EL (cell line): ENCODE measurements at regions not wholly inside any gene's neighbourhood (a gene's known extent, or its start where the extent isn't known, plus 50 kb on each side); places are given as distances from the start of the nearest gene placed in this dataset.
"Not testable (repeated sequence)": the region's sequence is repeated elsewhere in the genome, so short reads cannot be mapped to it uniquely, and the experiment has no call there.

Experiments
- DNase-seq: peaks from one replicate; pipeline ENCODE4 v3.0.0-alpha.2; 2016

DNA sequence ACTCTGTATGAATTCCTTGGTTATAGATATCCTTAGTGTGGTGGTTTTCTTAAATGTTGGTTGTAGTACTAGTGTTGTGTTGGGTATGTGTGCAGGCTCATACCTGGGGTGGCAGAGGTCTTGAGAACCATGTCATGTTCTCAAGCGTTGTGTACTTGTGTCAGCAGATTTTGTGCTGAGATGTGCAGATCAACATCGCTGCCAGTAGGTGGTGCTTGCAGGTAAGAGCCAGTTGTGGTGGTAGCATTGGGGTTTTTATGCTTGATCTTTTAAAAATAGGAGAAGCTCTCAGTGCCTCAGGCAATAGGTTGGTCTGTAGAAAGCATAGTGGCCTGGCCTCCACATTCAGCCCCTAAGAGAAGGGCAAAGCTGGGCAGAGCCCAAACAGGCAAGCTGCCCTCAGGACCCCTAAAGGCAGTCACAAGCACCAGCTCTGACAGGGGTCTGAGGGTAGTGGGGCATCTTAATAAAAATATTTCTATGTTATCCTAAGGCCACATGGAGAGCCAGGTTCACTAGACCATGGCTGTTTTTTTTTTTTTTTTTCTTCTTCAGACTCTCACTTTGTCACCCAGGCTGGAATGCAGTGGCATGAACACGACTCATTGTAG lies 164.0 kb downstream of the IL20RB start:
- peak; percentile 34 for DNase-seq

- DNase-seq = no peak
Measured at GRCh38 chr3:137131081-137131480, 173.3 kb downstream of the IL20RB start.

DNA sequence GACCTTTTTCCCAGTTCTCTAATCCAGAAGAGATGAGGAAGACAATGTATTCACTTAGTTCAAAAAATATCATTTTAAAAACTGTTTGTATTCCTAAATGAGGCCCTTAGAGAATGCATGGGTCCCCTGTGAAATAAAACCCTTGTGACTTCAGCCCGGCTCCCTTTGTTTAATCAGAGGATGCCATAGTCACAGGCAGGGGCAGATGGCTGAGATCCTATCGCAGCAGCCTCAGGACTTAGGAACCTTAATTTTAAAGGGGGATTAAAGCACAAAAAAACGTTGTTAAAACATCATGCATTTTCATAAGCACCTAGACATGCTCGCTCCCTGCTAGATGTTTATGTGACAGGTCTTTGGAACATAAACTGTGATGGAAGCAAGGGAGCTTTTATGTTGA lies 176.6 kb downstream of the IL20RB start:
- no peak for DNase-seq

DNA sequence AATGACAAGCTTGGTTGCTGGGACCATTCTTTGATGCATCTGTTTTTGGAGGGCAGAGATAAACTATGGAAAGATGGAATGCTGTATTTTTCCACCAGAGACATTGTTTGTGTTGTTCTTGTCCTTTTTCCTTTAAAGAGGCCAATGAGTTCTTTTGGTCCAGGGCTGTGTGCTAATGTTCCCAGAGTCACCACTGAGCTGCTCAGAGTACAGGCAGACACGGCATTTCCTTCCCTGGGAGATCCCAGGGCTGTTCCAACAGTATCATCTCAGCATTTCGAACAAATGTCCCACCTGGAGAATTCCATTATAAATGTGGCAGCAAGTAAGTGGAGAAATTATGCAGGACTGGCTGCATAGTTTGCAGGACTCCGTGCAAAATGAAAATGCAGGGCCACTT lies 190.6 kb downstream of the IL20RB start:
- DNase-seq = no peak

DNA sequence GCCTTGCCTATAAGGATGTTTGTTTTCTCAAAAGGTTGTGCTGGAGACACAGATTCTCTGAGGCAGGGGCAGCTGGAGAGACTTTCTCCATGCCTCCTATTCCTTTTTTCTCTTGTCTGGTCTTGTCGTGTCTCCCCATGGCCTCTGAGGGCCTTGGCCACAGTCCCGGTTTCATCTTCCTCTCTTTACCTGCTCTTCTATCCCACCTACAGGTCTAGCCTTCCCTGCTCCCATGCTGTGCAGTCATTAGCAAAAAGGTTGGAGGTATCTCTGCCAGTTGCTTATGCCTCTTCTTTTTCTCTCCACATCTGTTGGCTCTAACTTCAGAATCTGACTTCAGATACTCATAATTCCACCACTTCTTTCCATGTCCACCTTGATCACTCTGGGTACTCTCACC lies 191.1 kb downstream of the IL20RB start:
- no peak for DNase-seq

- DNase-seq = no peak
Measured at GRCh38 chr3:137150825-137151224, 193.0 kb downstream of the IL20RB start.

DNA sequence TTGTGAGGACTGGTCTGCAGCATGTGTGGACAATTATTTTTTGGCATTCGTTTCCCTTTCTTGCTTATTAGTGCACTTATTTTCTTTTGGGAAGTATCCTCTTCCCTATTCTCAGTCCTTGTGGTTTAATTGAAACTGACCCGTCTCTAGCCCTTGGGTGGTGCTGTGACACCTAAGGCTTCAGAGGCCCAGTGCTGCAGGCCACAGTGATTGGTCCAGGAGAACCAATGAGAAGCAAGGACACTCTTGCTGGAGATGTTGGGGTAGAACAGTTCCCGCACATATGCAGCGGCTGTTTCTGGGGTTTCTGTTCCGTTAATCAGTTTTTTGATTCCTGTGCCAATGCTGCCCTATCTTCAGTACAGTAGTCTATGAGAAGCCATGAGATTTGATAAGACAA lies 195.3 kb downstream of the IL20RB start:
- not testable (repeated sequence) for DNase-seq

- DNase-seq = no peak
Measured at GRCh38 chr3:137163241-137163871, 205.6 kb downstream of the IL20RB start.

- no peak for DNase-seq
Measured at GRCh38 chr3:137163958-137164357, 206.2 kb downstream of the IL20RB start.

DNA sequence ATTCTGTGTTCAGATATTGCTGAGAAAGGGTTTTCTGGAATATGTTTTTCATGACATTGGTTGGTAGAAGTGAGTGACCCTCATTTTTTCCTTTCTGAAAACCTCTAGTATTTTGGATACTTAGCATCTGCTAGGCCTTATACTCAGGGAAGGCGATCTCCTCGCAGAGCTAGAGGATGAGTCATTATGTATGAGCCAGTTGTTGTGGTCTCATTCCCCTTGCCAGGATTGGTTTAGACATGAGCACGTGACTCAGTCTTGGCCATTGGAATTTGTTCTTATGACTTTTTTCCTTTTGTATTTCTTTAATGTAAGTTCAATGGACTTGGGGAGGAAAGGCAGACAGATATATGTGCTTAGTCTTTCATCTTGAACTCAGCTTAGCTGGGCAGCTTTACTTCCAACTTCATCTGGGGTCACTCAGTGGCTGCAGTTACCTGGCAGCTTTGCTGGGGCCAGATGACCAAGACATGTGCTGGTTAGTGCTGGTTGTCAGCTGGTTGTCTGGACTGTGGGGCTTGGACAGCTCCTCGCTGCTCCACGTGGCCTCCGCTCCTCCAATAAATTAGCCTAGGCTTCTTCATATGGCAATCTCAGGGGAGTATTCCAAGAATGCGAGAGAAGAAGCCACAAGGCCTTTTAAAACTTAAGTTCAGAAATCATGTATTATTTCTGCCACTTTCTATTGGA lies 207.5 kb downstream of the IL20RB start:
- peak; percentile 67 for DNase-seq

DNA sequence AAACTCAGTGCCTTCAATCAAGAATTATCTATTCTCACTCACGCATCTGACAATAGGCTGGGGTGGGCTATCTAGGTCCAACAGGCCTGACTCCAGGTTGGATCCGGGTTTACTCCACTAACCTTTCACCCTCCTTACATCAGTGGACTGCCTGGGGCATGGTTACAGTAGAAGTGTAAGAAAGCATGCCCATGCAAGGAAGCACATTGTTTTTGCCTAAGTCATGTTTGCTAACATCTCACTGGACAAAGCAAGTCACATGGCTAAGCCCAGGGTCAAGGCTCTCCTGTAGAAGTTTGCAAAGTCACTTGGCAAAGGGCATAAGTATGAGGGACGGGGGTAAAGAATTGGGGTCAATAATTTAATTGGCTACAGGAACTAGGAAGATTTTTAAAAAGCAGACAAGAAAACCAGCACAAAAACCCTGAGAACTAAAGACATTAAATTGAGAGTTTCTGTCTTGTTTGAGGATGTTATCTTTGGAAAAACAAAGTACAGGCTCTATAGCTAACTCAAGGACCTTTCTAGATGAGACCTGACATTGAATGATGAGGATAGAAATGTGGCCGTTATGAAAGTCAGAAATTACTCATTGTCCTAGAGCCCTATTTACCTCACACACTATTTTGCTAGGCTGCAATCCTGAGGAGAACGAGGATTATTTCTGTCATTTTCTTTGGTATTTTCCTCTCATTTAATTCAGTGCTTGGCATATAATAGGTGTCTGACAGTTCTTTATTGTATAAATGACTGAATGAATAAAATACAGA lies 214.2 kb downstream of the IL20RB start:
- peak; percentile 4 for DNase-seq

- DNase-seq = no peak
Measured at GRCh38 chr3:137172728-137173127, 214.9 kb downstream of the IL20RB start.

- DNase-seq = no peak
Measured at GRCh38 chr3:137174514-137174913, 216.7 kb downstream of the IL20RB start.

DNA sequence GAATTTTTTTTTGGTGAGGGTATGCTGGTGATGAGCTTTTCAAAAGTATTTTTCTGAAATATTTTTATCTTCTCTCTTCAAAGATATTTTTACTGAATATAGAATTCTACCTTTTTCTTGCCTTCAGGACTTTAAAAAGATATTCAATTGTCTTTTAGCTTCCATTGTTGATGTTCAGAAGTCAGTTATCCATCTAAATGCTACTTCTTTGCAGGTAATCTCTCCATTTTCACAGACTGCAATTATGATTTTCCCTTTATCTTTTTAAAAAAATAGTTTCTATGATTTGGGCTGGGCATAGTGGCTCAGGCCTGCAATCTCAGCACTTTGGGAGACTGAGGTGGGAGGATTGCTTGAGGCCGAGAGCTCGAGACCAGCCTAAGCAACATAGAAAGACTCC lies 222.4 kb downstream of the IL20RB start:
- no peak for DNase-seq

DNA sequence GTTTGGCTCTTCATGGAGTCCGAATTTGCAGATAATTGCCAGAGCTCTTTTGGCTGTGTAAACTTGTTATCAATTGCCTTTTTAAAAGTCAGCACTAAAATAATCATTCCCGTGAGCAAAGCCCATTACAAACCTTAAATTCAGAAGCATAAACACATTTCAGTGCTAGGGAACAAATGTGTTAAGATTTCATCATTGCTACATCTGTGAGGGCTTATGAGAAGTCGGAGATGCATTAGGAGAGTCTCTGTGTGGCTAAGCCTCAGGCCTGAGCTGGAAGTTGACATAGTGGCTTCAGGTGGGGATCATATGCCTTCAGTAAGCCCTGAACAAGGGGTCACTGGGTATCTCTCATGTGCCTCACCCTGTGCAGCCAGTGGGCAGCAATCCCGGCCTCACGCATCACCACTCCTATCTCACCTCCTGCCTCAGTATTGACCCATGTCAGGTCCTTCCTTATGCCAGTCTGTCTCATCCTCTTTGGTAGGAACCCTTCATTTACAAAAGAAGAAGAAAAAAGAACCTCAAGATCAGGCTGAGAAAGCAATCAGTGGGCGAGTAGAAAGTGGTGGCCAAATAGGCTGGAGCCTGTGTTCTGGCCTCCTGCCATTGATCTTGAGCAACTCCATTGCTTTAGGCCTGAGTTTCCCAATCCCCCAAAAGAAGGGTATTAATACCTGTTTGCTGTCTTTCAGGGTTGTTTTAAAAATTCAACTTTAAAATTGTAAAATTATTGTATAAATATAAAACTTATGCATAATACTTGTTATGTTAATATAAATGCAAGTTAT lies 233.5 kb downstream of the IL20RB start:
- no peak for DNase-seq

GRCh38 chr3:137191951-137192350 lies 234.2 kb downstream of the IL20RB start:
- no peak for DNase-seq

DNA sequence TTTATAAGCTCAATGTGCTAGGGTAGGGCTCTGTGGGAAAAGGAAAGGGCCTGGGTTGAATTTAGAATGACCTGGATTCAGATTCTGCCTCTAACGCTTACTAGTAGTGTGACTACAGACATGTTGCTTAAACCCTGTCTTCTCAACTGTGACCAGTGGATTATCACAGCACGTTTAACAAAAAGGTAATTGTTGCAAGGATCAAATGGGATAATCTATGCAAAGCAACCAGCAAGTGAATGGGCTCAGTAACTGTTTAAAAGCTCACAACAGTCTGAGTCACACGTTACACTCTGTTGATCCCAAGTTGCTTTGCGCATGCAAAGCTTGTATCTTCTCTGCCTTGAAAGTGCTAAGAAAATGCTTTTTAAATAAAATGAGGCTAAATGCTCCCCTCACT lies 236.5 kb downstream of the IL20RB start:
- no peak for DNase-seq

- DNase-seq = not testable (repeated sequence)
Measured at GRCh38 chr3:137198374-137198773, 240.6 kb downstream of the IL20RB start.

- DNase-seq = no peak
Measured at GRCh38 chr3:137199678-137200077, 241.9 kb downstream of the IL20RB start.

DNA sequence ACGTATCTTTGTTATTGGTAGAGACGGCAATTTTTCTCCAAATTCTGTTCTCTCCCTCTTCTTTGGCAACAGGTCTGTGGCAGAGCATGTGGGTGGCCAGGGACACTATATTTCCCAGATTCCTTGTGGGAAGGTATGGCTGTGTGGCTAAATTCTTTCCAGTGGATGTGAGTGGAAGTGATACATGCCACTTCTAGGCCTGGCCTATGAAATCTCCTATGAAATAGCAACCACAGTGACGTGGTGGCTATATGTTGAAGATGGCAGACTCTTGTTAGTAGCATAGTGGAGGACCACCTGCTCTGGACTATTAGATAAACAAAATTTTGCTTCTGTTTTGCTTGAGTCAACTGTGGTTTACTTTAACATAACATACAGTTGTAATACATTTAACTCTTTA lies 243.3 kb downstream of the IL20RB start:
- DNase-seq = no peak

GRCh38 chr3:137202941-137203340 lies 245.2 kb downstream of the IL20RB start:
- DNase-seq = no peak

GRCh38 chr3:137204409-137204808 lies 246.6 kb downstream of the IL20RB start:
- DNase-seq = no peak
